ENCODE measurements at regions not wholly inside any gene's neighbourhood (a gene's known extent, or its start where the extent isn't known, plus 50 kb on each side); places are given as distances from the start of the nearest gene placed in this dataset.

GRCh38 chr2:107001062-107001461, 115.1 kb upstream of the ST6GAL2 start:
- no peak overlapping the region for H3K4me3 Mint-ChIP-seq
- no peak for TF ChIP-seq CREB1 (CRISPR knock-in tag; IDR thresholded peaks at IDR 0.05; ENCODE audit: low read depth)
- TF ChIP-seq ETS1 (IDR thresholded peaks at IDR 0.05): no peak
- TF ChIP-seq, protein P1, sequence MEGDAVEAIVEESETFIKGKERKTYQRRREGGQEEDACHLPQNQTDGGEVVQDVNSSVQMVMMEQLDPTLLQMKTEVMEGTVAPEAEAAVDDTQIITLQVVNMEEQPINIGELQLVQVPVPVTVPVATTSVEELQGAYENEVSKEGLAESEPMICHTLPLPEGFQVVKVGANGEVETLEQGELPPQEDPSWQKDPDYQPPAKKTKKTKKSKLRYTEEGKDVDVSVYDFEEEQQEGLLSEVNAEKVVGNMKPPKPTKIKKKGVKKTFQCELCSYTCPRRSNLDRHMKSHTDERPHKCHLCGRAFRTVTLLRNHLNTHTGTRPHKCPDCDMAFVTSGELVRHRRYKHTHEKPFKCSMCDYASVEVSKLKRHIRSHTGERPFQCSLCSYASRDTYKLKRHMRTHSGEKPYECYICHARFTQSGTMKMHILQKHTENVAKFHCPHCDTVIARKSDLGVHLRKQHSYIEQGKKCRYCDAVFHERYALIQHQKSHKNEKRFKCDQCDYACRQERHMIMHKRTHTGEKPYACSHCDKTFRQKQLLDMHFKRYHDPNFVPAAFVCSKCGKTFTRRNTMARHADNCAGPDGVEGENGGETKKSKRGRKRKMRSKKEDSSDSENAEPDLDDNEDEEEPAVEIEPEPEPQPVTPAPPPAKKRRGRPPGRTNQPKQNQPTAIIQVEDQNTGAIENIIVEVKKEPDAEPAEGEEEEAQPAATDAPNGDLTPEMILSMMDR (conservative IDR thresholded peaks at IDR 0.05; ENCODE audit: low read depth in 2 of 2): no peak
- no peak for TF ChIP-seq EZH2 (IDR thresholded peaks at IDR 0.05; ENCODE audit: low read depth, unreplicated experiment)
- TF ChIP-seq JUNB (IDR thresholded peaks at IDR 0.05; ENCODE audit: unreplicated experiment): no peak
- no peak for TF ChIP-seq REST (IDR thresholded peaks at IDR 0.05; ENCODE audit: unreplicated experiment)
- no peak for TF ChIP-seq EZH2phosphoT487 (IDR thresholded peaks at IDR 0.05; ENCODE audit: unreplicated experiment)
- TF ChIP-seq STAT1 (IDR thresholded peaks at IDR 0.05; ENCODE audit: unreplicated experiment): no peak
- TF ChIP-seq, protein P2, sequence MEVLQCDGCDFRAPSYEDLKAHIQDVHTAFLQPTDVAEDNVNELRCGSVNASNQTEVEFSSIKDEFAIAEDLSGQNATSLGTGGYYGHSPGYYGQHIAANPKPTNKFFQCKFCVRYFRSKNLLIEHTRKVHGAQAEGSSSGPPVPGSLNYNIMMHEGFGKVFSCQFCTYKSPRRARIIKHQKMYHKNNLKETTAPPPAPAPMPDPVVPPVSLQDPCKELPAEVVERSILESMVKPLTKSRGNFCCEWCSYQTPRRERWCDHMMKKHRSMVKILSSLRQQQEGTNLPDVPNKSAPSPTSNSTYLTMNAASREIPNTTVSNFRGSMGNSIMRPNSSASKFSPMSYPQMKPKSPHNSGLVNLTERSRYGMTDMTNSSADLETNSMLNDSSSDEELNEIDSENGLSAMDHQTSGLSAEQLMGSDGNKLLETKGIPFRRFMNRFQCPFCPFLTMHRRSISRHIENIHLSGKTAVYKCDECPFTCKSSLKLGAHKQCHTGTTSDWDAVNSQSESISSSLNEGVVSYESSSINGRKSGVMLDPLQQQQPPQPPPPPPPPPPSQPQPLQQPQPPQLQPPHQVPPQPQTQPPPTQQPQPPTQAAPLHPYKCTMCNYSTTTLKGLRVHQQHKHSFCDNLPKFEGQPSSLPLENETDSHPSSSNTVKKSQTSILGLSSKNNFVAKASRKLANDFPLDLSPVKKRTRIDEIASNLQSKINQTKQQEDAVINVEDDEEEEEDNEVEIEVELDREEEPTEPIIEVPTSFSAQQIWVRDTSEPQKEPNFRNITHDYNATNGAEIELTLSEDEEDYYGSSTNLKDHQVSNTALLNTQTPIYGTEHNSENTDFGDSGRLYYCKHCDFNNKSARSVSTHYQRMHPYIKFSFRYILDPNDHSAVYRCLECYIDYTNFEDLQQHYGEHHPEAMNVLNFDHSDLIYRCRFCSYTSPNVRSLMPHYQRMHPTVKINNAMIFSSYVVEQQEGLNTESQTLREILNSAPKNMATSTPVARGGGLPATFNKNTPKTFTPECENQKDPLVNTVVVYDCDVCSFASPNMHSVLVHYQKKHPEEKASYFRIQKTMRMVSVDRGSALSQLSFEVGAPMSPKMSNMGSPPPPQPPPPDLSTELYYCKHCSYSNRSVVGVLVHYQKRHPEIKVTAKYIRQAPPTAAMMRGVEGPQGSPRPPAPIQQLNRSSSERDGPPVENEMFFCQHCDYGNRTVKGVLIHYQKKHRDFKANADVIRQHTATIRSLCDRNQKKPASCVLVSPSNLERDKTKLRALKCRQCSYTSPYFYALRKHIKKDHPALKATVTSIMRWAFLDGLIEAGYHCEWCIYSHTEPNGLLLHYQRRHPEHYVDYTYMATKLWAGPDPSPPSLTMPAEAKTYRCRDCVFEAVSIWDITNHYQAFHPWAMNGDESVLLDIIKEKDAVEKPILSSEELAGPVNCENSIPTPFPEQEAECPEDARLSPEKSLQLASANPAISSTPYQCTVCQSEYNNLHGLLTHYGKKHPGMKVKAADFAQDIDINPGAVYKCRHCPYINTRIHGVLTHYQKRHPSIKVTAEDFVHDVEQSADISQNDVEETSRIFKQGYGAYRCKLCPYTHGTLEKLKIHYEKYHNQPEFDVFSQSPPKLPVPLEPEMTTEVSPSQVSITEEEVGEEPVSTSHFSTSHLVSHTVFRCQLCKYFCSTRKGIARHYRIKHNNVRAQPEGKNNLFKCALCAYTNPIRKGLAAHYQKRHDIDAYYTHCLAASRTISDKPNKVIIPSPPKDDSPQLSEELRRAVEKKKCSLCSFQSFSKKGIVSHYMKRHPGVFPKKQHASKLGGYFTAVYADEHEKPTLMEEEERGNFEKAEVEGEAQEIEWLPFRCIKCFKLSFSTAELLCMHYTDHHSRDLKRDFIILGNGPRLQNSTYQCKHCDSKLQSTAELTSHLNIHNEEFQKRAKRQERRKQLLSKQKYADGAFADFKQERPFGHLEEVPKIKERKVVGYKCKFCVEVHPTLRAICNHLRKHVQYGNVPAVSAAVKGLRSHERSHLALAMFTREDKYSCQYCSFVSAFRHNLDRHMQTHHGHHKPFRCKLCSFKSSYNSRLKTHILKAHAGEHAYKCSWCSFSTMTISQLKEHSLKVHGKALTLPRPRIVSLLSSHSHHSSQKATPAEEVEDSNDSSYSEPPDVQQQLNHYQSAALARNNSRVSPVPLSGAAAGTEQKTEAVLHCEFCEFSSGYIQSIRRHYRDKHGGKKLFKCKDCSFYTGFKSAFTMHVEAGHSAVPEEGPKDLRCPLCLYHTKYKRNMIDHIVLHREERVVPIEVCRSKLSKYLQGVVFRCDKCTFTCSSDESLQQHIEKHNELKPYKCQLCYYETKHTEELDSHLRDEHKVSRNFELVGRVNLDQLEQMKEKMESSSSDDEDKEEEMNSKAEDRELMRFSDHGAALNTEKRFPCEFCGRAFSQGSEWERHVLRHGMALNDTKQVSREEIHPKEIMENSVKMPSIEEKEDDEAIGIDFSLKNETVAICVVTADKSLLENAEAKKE (CRISPR knock-in tag; IDR thresholded peaks at IDR 0.05): no peak
- no peak for TF ChIP-seq POLR2AphosphoS5 (IDR thresholded peaks at IDR 0.05; ENCODE audit: low read depth)
- no peak for TF ChIP-seq ZNF114 (CRISPR knock-in tag; IDR thresholded peaks at IDR 0.05)
- TF ChIP-seq NANOG (IDR thresholded peaks at IDR 0.05; ENCODE audit: borderline replicate concordance): no peak
- no peak for TF ChIP-seq ZNF331 (CRISPR knock-in tag; IDR thresholded peaks at IDR 0.05; ENCODE audit: low read depth)
- no peak for ATAC-seq
- Histone ChIP-seq H3K27me3 (ENCODE audit: insufficient read depth) (no peaks in the 10 kb centered on the region), H4K20me1 (replicated peaks; ENCODE audit: insufficient read depth) (no peaks in the 10 kb centered on the region), H2AFZ (no peak overlapping the region), H3K4me1 (ENCODE audit: insufficient read depth) (no peaks in the 10 kb centered on the region), H3K4me2 (no peak overlapping the region), H3K79me2 (replicated peaks; ENCODE audit: insufficient read depth) (no peaks in the 10 kb centered on the region), H3K27ac (ENCODE audit: low read depth) (no peak overlapping the region), H3K36me3 (ENCODE audit: insufficient read depth) (no peaks in the 10 kb centered on the region), H3K9me2 (ENCODE audit: insufficient read depth) (peaks cover 12% of the 10 kb centered on the region), H3F3A (replicated peaks; ENCODE audit: low read depth) (no peaks in the 10 kb centered on the region), H3K4me3 (no peak overlapping the region)
- no peaks in the 10 kb centered on the region for H3K36me3 Mint-ChIP-seq (ENCODE audit: low read depth)
- H3K4me1 Mint-ChIP-seq: peaks cover 6% of the 10 kb centered on the region
- peaks cover 2% of the 10 kb centered on the region for H3K27me3 Mint-ChIP-seq (ENCODE audit: insufficient read depth, low read depth, poor library complexity)
- no peak overlapping the region for H3K27ac Mint-ChIP-seq
- H3K9me3 Mint-ChIP-seq: peaks cover 3% of the 10 kb centered on the region; the same call in 1 of the 3 replicates
- no peak for DNase-seq (ENCODE audit: low spot score)
